SJCRH30 (cell line): ENCODE measurements at regions not wholly inside any gene's neighbourhood (a gene's known extent, or its start where the extent isn't known, plus 50 kb on each side); places are given as distances from the start of the nearest gene placed in this dataset.
A peak's percentile ranks its signal among the peaks of the same experiment; 100 is the strongest.
"Not testable (repeated sequence)": the region's sequence is repeated elsewhere in the genome, so short reads cannot be mapped to it uniquely, and the experiment has no call there.

Experiments
- DNase-seq, 2 experiments: peaks; one replicate each; pipeline ENCODE4 v3.0.0-alpha.2; 2015 to 2020
- H3K27ac ChIP-seq: fragments of 250-450 bp; sonication (Bioruptor Pico); 2 replicates; pipeline ENCODE4 v1.5.1; 2020; ENCODE audit warnings: mild to moderate bottlenecking, moderate library complexity
- H3K27me3 ChIP-seq: fragments of 250-450 bp; sonication (Bioruptor Pico); 2 replicates; pipeline ENCODE4 v1.5.1; 2020; ENCODE audit warnings: mild to moderate bottlenecking, moderate library complexity
- H3K36me3 ChIP-seq: fragments of 250-450 bp; sonication (Bioruptor Pico); 2 replicates; pipeline ENCODE4 v1.5.1; 2020; ENCODE audit warnings: mild to moderate bottlenecking, moderate library complexity
- H3K4me1 ChIP-seq: fragments of 250-450 bp; sonication (Bioruptor Pico); 2 replicates; pipeline ENCODE4 v1.5.1; 2020; ENCODE audit warnings: mild to moderate bottlenecking, moderate library complexity
- H3K4me3 ChIP-seq: fragments of 250-450 bp; sonication (Bioruptor Pico); 2 replicates; pipeline ENCODE4 v1.5.1; 2020; ENCODE audit warnings: mild to moderate bottlenecking, moderate library complexity
- H3K9me3 ChIP-seq: fragments of 250-450 bp; sonication (Bioruptor Pico); replicated peaks from 2 replicates; pipeline ENCODE4 v1.5.1; 2020; ENCODE audit warnings: mild to moderate bottlenecking, moderate library complexity

DNA sequence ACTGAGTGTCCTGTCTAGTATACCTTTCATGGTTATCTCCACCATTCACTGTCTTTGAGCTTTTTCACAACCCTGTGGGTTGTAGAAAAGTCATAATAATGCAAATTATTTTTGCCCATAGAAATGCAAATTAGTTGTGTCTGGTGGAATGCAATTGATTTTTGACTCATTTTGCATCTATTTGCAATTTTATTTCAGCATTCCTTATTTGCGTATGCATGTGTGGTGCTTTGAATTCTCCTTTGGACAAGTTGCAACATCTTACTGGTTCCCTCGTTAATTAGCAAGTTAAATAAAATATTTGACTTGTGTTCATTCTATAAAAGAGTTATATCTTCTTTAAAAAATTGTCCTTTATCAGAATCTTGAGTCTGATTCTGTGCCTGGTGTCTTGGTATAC is 297.3 kb upstream of the CASK start:
- DNase-seq, result no peak
- Histone ChIP-seq H3K27ac (no peak overlapping the region), H3K4me1 (peaks cover 17% of the 10 kb centered on the region), H3K27me3 (no peaks in the 10 kb centered on the region), H3K36me3 (no peaks in the 10 kb centered on the region), H3K4me3 (no peak overlapping the region), H3K9me3 (no peaks in the 10 kb centered on the region)

DNA sequence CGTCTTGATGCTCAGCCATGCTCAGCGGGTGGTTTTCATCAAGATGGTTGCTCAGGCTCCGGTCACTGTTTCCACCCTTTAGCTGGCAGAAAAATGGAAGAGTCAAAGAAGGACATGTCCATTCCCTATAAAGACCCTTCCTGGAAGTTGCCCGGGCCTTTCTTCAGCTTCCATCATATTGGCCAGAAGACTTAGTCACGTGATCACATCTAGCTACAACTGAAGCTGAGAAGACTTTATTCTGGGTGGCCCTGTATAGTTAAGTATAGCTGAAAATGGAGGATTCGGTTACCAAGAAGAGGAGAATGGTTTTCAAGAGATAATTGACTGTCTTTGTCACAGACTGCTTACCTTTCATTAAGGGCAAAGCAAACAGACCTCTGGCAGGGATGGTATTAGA is 296.7 kb upstream of the CASK start:
- Histone ChIP-seq H3K27ac (peak overlapping the region; percentile 92), H3K4me3 (no peak overlapping the region), H3K27me3 (no peaks in the 10 kb centered on the region), H3K9me3 (no peaks in the 10 kb centered on the region), H3K36me3 (no peaks in the 10 kb centered on the region), H3K4me1 (peaks cover 17% of the 10 kb centered on the region)
- no peak for DNase-seq

DNA sequence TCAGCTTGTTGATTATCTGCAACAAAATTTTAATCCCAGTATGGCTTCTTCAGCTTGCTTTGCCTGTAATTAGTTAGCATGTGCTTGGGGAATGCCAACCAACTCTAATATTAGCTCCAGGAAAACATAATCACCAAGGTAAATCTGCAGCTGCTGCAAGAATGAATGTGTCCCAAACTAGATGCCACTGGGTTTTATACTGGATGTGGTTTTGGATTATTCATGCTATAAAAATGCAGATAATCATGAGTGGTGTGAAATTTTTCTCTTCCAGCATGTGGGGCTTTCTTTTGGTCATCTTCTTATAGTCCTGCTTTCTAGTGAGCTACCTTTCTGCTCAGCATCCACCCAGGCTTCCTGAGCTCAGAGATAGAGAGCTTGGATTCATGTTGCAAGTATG is 295.9 kb upstream of the CASK start:
- DNase-seq, result peak; percentile 34 to 56
- no peak overlapping the region for H3K4me3 ChIP-seq

DNA sequence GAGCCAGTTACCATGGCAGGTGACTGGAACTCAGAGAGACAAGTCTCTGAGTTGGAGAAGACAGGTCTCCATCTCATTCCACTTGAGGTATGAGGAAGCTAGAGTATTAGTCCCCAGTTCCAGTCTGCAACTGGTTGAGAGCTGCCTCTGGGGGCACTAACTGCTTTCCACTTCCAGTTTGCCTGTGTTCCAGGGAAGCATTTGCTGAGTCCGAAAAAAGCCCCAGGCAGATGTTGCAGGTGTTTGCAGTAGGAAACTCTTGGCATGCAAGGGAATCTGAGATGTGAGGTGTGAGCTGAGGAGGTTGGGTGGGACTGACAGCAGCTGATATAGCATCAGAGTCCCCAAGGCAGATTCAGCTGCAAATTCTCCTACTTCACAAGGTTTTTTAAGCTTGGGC is 272.2 kb upstream of the CASK start:
- no peak overlapping the region for H3K4me3 ChIP-seq
- no peak for DNase-seq
- H3K27me3 ChIP-seq, result no peaks in the 10 kb centered on the region
- H3K4me1 ChIP-seq, result no peaks in the 10 kb centered on the region
- no peak overlapping the region for H3K27ac ChIP-seq
- no peaks in the 10 kb centered on the region for H3K9me3 ChIP-seq
- no peaks in the 10 kb centered on the region for H3K36me3 ChIP-seq

More for the DNA sequence above, 295.9 kb upstream of the CASK start:
- Histone ChIP-seq H3K9me3 (no peaks in the 10 kb centered on the region), H3K27ac (peak overlapping the region; percentile 92), H3K36me3 (no peaks in the 10 kb centered on the region), H3K4me1 (peaks cover 17% of the 10 kb centered on the region), H3K27me3 (no peaks in the 10 kb centered on the region)

DNA sequence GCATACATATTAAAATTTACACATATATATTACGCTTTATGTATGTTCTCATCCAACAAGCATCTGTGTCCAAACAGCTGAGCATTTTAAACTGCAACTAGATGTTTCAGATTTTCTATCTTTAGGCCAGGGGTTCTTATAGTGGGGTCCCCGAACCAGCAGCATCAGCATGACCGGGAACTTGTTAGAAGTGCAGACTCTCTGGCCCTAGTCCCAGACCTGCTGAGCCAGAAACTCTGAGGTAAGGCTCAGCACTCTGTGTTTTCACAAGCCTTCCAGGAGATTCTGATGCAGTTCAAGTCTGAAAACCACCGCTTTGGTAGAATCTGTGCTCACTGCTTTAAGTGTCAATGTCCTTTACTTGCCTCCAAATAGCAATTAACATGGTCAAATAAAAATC is 266.2 kb upstream of the CASK start:
- Histone ChIP-seq H3K27me3 (no peaks in the 10 kb centered on the region), H3K4me3 (no peak overlapping the region), H3K4me1 (no peaks in the 10 kb centered on the region), H3K36me3 (no peaks in the 10 kb centered on the region), H3K27ac (no peak overlapping the region), H3K9me3 (no peaks in the 10 kb centered on the region)
- DNase-seq, result no peak

DNA sequence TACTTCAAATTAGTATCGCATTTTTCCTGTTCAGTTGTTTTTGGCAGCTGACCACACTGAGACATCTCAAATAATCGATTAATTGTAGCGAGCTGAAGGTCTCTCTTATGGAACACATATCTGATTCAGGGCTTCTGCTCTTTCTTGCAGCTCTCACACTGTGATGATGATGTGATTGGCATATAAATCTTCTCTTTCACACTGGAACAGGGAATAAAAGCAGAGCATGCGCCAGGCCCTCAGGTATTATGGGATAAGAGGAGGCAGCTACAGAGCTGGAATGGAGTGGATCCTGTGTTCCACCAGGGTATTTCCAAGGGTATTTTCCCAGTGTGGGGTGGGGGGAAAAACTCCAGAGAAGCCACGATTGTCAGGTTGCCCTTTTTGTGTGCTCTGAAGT is 265.4 kb upstream of the CASK start:
- Histone ChIP-seq H3K36me3 (no peaks in the 10 kb centered on the region), H3K9me3 (no peaks in the 10 kb centered on the region), H3K27ac (no peak overlapping the region), H3K4me1 (no peaks in the 10 kb centered on the region), H3K4me3 (no peak overlapping the region), H3K27me3 (no peaks in the 10 kb centered on the region)
- DNase-seq, result no peak

DNA sequence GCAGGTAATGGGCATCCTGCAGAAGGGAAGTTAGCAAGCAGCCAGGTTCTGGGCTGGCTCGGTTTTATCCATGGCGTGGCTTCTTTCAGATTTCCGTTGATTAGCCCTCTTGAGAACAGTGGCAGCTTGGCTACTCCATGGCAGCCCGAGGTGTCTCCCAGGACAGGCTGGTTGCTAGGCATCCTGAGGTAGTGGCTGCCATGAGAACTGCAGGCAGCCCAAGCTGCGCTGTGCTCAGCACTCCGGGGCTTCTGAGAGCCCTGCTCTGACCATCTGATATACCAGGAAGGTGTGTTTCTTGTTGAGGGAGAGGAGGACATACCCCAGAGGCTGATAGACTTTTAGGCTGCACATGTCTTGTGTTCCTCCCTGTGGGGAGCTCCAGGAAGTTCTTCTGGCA is 253.4 kb upstream of the CASK start:
- Histone ChIP-seq H3K4me1 (peaks cover 15% of the 10 kb centered on the region), H3K9me3 (no peaks in the 10 kb centered on the region), H3K27me3 (no peaks in the 10 kb centered on the region), H3K27ac (no peak overlapping the region; the same call in 1 of the 2 replicates), H3K4me3 (no peak overlapping the region), H3K36me3 (no peaks in the 10 kb centered on the region)
- no peak for DNase-seq

DNA sequence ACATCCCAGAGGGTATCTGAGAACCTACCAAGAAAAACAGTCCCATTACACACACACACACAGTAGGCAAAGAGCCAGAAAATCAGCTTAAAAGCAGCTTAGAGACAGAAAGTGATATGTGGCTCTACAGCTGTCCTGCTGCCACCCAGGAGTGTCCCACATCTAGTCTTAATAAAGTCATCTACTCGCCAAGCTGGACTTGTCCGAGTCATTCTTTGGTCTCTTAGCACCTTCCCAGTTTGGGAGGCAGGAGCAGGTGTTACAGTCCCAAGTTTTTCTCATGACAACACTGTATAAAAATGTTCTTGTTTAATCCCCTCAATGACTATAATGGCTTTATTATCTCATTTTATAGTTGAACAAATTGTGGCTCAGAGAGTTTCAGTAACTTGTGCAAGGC is 252.5 kb upstream of the CASK start:
- DNase-seq, result peak; percentile 51 to 68
- no peaks in the 10 kb centered on the region for H3K27me3 ChIP-seq
- no peaks in the 10 kb centered on the region for H3K36me3 ChIP-seq
- H3K4me1 ChIP-seq, result peaks cover 15% of the 10 kb centered on the region
- peak overlapping the region; percentile 51 for H3K27ac ChIP-seq
- H3K4me3 ChIP-seq, result no peak overlapping the region
- no peaks in the 10 kb centered on the region for H3K9me3 ChIP-seq

DNA sequence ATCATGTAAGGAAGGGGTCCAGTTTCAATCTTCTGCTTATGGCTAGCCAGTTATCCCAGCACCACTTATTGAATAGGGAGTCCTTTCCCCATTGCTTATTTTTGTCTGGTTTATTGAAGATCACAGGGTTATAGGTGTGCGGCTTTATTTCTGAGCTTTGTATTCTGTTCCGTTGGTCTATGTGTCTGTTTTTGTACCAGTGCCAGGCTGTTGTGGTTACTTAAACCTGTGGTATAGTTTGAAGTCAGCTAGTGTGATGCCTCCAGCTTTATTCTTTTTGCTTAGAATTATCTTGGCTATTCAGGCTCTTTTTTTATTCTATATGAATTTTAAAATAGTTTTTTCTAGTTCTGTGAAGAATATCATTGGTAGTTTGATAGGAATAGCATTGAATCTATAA is 234.6 kb upstream of the CASK start:
- not testable (repeated sequence) for H3K27ac ChIP-seq, H3K4me1 ChIP-seq, H3K27me3 ChIP-seq, H3K36me3 ChIP-seq, H3K9me3 ChIP-seq, H3K4me3 ChIP-seq, DNase-seq

DNA sequence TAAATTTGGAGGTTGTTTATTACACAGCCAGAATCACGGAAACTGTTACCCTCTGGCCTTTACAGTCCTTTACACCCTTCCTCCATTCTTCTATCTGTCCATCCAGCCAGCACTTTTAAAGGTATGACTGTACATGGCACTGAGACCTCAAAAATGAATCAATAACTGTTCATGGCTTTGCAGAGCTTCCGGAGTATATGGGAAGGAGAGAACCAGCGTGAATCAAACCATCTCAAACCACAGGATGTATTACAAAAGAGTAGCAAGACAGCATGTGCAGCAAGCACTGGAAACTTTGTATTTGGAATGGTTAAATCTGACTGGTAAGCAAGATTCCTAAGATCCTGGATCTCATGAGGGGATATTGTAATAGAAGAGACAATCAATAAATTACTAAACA is 228.5 kb upstream of the CASK start:
- no peak overlapping the region for H3K4me3 ChIP-seq
- peaks cover 20% of the 10 kb centered on the region for H3K4me1 ChIP-seq

DNA sequence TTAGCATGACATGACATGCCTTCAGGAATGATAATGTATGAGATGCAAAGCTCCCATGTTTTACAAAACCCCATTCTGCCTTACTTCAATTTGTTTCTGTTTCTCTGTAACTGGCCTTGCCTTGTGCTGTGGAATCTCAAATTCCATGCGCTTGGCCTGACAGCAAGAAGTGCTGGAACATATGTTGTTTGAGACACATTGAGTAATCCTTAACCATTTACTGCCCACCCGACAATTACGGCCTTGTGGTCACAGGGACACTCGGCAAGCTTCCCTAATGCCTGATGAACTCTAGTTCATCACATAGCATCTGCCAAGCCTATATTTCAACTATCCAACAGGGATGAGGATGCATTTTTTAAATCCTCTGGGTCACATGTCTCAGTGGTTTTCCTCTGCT is 226.4 kb upstream of the CASK start:
- H3K9me3 ChIP-seq, result no peaks in the 10 kb centered on the region
- no peaks in the 10 kb centered on the region for H3K36me3 ChIP-seq
- peak overlapping the region; percentile 93 for H3K27ac ChIP-seq
- H3K27me3 ChIP-seq, result no peaks in the 10 kb centered on the region
- peak; percentile 76 to 83 for DNase-seq
- no peak overlapping the region for H3K4me3 ChIP-seq
- peaks cover 20% of the 10 kb centered on the region for H3K4me1 ChIP-seq

More for the DNA sequence above, 228.5 kb upstream of the CASK start:
- Histone ChIP-seq H3K27ac (no peak overlapping the region), H3K27me3 (no peaks in the 10 kb centered on the region), H3K36me3 (no peaks in the 10 kb centered on the region), H3K9me3 (no peaks in the 10 kb centered on the region)
- no peak for DNase-seq

DNA sequence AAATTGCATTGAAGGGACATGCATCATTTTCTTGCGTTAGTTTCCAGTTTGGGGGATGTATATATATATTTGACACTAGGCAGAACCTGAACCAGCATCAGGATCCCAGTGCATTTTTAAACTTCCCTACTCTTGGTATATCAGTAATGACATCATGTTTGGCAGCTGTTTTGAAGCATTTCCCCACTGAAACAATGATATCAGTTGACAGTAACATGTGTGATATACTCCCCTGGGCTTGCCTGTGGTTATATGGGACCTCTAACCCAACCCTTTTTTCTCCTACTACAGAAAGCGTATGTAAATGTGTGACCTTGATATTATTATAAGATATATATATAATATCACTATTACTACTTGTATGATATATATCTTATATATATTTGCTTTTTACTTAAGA is 225.9 kb upstream of the CASK start:
- peak; percentile 63 to 79 for DNase-seq
- H3K9me3 ChIP-seq, result no peaks in the 10 kb centered on the region
- no peaks in the 10 kb centered on the region for H3K27me3 ChIP-seq
- peaks cover 20% of the 10 kb centered on the region for H3K4me1 ChIP-seq
- H3K36me3 ChIP-seq, result no peaks in the 10 kb centered on the region
- no peak overlapping the region for H3K4me3 ChIP-seq
- peak overlapping the region; percentile 93 for H3K27ac ChIP-seq

DNA sequence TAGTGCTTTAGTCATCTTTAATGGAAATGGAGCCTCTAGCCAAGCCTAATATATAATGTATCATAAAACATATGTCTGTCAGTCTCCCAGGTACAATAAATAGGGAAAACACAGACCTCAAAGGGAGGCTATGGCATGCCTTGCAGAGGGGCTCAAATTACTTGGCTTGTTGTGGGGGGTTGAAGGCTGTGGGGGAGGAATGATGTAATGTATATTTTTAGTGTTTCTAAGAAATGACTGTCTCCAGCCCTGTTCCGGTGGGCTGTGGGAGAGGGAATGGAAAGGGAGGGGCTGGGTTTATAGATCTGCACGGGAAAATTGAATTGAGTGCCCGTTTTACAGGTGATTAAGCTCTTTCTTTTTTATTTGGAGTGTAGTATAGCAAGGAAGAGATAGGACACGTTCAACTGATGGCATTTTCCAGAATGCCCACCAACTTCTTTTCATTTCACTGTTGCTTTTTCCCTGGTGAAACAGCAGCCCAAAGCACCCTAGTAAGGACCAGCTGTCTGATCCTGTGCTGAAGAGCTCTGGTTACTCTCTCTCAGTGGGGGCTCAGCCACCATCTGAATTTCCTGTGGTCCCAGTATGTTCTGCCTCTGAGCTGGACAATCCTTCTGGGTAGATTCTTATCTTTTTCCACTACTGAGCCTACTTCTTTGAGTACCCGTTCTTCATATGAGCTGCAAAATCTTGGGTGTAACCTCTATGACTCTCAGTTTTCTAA is 220.7 kb upstream of the CASK start:
- Histone ChIP-seq H3K9me3 (no peaks in the 10 kb centered on the region), H3K27ac (peak overlapping the region; percentile 76), H3K27me3 (no peaks in the 10 kb centered on the region), H3K36me3 (no peaks in the 10 kb centered on the region), H3K4me1 (peaks cover 26% of the 10 kb centered on the region), H3K4me3 (peak overlapping the region; percentile 17; the same call in 1 of the 2 replicates)
- DNase-seq, result peak; percentile 53 to 68

DNA sequence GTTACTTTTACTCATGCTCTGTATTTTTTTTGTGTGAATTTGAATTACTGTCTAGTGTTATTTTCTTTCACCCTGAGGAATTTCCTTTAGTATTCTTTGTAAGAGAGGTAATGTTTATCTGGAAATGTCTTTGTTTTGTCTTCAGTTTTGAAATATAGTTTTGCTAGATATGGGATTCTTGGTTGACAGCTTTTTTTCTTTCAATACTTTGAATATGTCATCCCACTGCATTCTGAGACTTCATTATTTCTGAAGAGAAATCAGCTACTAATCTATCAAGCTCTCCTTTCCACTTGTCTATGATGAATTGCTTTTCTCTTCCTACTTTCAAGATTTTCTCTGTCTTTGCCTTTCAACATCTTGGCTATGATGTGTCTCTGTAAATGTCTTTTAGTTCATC is 217.0 kb upstream of the CASK start:
- no peak for DNase-seq
- no peak overlapping the region for H3K4me3 ChIP-seq
- no peaks in the 10 kb centered on the region for H3K36me3 ChIP-seq
- no peaks in the 10 kb centered on the region for H3K9me3 ChIP-seq
- no peaks in the 10 kb centered on the region for H3K27me3 ChIP-seq
- no peak overlapping the region for H3K27ac ChIP-seq
- peaks cover 13% of the 10 kb centered on the region for H3K4me1 ChIP-seq

DNA sequence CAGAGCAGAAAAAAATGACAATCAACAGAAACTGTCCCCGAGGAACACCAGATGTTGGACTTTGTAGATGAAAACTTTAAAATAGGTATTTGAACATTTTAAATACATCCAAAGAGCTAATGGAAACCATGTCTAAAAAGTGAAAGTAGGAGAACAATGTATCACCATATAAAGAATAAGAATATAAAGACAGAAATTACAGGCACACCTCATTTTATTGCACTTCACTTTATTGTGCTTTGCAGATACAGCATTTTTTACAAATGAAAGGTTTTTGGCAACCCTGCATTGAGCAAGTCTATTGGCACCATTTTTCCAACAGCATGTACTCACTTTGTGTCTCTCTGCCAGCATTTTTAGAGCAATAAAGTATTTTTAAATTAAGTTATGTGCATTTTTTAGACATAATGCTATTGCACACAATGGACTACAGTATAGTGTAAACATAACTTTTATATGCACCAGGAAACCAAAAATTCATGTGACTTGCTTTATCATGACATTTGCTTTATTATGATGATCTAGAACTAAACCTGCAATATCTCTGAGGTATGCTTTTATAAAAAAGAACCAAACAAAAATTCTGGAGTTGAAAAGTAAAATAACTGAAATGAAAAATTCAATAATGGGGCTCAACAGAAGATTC is 212.4 kb upstream of the CASK start:
- Histone ChIP-seq H3K4me1 (no peaks in the 10 kb centered on the region), H3K4me3 (no peak overlapping the region), H3K36me3 (no peaks in the 10 kb centered on the region), H3K27ac (no peak overlapping the region), H3K9me3 (no peaks in the 10 kb centered on the region), H3K27me3 (no peaks in the 10 kb centered on the region)
- DNase-seq, result no peak

DNA sequence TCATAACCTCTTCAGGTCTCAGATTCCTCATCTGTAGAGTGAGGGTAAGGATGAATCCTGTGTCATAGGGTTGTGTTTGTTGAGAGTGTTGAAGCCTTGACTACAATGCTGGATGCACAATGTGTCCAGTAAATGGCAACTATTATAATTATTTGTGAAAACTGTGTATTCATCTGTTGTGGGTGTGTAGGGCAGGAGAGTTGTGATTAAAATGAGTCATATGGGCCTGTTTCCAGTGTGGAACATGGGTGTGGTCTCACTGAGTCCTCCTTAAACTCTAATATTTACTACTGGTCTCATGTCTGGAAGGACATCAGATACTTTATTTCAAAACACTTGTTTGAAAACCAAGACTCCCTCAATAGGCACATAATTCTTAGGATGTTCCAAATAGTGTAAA is 208.5 kb upstream of the CASK start:
- no peak for DNase-seq
- no peak overlapping the region for H3K27ac ChIP-seq
- H3K4me1 ChIP-seq, result no peaks in the 10 kb centered on the region
- H3K9me3 ChIP-seq, result no peaks in the 10 kb centered on the region
- no peaks in the 10 kb centered on the region for H3K27me3 ChIP-seq
- no peaks in the 10 kb centered on the region for H3K36me3 ChIP-seq
- no peak overlapping the region for H3K4me3 ChIP-seq
